ENCODE measurements at regions not wholly inside any gene's neighbourhood (a gene's known extent, or its start where the extent isn't known, plus 50 kb on each side); places are given as distances from the start of the nearest gene placed in this dataset.

GRCh38 chr10:29853913-29854312, 205.5 kb downstream of the JCAD start:
- Histone ChIP-seq H3K36me3 (ENCODE audit: control insufficient read depth in 2 of 2, insufficient read depth in 1 of 2, low read length in 2 of 2) (no peaks in the 10 kb centered on the region), H3K27ac (ENCODE audit: extremely low read depth, low read depth, low read length) (no peak overlapping the region), H3K4me3 (ENCODE audit: low read depth, low read length) (no peak overlapping the region), H3K9me3 (ENCODE audit: control insufficient read depth, insufficient read depth, low read depth, low read length) (no peaks in the 10 kb centered on the region), H3K4me1 (ENCODE audit: control insufficient read depth, insufficient read depth, low read length) (0 out of 2 replicates have a peak, but pooled peaks cover 2% of the 10 kb centered on the region)
- TF ChIP-seq ZNF785 (tag by site-specific recombination; IDR thresholded peaks at IDR 0.05) (no peak), ZNF624 (tag by site-specific recombination; IDR thresholded peaks at IDR 0.05) (no peak), ZNF354C (tag by site-specific recombination; IDR thresholded peaks at IDR 0.05; ENCODE audit: borderline replicate concordance, low read depth) (no peak), ZNF626 (tag by site-specific recombination; IDR thresholded peaks at IDR 0.05) (no peak), KLF7 (tag by site-specific recombination; IDR thresholded peaks at IDR 0.05; ENCODE audit: borderline replicate concordance) (no peak), ZNF837 (tag by site-specific recombination; IDR thresholded peaks at IDR 0.05) (no peak), ZNF16 (tag by site-specific recombination; IDR thresholded peaks at IDR 0.05; ENCODE audit: low read depth) (no peak), KLF10 (tag by site-specific recombination; IDR thresholded peaks at IDR 0.05) (no peak), ZFP37 (tag by site-specific recombination; IDR thresholded peaks at IDR 0.05) (no peak)
- TF ChIP-seq, protein P1, sequence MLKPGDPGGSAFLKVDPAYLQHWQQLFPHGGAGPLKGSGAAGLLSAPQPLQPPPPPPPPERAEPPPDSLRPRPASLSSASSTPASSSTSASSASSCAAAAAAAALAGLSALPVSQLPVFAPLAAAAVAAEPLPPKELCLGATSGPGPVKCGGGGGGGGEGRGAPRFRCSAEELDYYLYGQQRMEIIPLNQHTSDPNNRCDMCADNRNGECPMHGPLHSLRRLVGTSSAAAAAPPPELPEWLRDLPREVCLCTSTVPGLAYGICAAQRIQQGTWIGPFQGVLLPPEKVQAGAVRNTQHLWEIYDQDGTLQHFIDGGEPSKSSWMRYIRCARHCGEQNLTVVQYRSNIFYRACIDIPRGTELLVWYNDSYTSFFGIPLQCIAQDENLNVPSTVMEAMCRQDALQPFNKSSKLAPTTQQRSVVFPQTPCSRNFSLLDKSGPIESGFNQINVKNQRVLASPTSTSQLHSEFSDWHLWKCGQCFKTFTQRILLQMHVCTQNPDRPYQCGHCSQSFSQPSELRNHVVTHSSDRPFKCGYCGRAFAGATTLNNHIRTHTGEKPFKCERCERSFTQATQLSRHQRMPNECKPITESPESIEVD (tag by site-specific recombination; IDR thresholded peaks at IDR 0.05), result no peak
- TF ChIP-seq, protein P2, sequence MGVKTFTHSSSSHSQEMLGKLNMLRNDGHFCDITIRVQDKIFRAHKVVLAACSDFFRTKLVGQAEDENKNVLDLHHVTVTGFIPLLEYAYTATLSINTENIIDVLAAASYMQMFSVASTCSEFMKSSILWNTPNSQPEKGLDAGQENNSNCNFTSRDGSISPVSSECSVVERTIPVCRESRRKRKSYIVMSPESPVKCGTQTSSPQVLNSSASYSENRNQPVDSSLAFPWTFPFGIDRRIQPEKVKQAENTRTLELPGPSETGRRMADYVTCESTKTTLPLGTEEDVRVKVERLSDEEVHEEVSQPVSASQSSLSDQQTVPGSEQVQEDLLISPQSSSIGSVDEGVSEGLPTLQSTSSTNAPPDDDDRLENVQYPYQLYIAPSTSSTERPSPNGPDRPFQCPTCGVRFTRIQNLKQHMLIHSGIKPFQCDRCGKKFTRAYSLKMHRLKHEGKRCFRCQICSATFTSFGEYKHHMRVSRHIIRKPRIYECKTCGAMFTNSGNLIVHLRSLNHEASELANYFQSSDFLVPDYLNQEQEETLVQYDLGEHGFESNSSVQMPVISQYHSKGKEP (tag by site-specific recombination; IDR thresholded peaks at IDR 0.05), result no peak
- TF ChIP-seq, protein P3, sequence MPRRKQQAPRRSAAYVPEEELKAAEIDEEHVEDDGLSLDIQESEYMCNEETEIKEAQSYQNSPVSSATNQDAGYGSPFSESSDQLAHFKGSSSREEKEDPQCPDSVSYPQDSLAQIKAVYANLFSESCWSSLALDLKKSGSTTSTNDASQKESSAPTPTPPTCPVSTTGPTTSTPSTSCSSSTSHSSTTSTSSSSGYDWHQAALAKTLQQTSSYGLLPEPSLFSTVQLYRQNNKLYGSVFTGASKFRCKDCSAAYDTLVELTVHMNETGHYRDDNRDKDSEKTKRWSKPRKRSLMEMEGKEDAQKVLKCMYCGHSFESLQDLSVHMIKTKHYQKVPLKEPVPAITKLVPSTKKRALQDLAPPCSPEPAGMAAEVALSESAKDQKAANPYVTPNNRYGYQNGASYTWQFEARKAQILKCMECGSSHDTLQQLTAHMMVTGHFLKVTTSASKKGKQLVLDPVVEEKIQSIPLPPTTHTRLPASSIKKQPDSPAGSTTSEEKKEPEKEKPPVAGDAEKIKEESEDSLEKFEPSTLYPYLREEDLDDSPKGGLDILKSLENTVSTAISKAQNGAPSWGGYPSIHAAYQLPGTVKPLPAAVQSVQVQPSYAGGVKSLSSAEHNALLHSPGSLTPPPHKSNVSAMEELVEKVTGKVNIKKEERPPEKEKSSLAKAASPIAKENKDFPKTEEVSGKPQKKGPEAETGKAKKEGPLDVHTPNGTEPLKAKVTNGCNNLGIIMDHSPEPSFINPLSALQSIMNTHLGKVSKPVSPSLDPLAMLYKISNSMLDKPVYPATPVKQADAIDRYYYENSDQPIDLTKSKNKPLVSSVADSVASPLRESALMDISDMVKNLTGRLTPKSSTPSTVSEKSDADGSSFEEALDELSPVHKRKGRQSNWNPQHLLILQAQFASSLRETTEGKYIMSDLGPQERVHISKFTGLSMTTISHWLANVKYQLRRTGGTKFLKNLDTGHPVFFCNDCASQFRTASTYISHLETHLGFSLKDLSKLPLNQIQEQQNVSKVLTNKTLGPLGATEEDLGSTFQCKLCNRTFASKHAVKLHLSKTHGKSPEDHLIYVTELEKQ (tag by site-specific recombination; IDR thresholded peaks at IDR 0.05; ENCODE audit: borderline replicate concordance), result no peak
- CTCF ChIA-PET, result no interaction called here
- POLR2A ChIA-PET, result no interaction called here

- TF ChIP-seq ZNF266 (tag by site-specific recombination; IDR thresholded peaks at IDR 0.05; ENCODE audit: low read depth) (no peak), ZNF169 (tag by site-specific recombination; IDR thresholded peaks at IDR 0.05) (no peak), KLF16 (tag by site-specific recombination; IDR thresholded peaks at IDR 0.05) (no peak), ZNF776 (tag by site-specific recombination; IDR thresholded peaks at IDR 0.05; ENCODE audit: borderline replicate concordance) (no peak), ZNF677 (tag by site-specific recombination; IDR thresholded peaks at IDR 0.05) (no peak)
- TF ChIP-seq, protein P3 (tag by site-specific recombination; IDR thresholded peaks at IDR 0.05; ENCODE audit: borderline replicate concordance), result no peak
- TF ChIP-seq, protein P4, sequence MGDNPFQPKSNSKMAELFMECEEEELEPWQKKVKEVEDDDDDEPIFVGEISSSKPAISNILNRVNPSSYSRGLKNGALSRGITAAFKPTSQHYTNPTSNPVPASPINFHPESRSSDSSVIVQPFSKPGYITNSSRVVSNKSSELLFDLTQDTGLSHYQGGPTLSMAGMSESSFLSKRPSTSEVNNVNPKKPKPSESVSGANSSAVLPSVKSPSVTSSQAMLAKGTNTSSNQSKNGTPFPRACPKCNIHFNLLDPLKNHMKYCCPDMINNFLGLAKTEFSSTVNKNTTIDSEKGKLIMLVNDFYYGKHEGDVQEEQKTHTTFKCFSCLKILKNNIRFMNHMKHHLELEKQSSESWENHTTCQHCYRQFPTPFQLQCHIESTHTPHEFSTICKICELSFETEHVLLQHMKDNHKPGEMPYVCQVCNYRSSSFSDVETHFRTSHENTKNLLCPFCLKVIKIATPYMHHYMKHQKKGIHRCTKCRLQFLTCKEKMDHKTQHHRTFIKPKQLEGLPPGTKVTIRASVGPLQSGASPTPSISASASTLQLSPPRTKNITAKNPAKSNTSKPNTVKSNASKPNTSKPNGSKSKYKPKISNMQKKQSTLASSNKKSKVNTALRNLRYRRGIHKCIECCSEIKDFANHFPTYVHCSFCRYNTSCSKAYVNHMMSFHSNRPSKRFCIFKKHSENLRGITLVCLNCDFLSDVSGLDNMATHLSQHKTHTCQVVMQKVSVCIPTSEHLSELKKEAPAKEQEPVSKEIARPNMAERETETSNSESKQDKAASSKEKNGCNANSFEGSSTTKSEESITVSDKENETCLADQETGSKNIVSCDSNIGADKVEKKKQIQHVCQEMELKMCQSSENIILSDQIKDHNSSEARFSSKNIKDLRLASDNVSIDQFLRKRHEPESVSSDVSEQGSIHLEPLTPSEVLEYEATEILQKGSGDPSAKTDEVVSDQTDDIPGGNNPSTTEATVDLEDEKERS (tag by site-specific recombination; IDR thresholded peaks at IDR 0.05), result no peak
- Histone ChIP-seq H3K4me3 (ENCODE audit: low read depth, low read length) (no peak overlapping the region), H3K27ac (ENCODE audit: extremely low read depth, low read depth, low read length) (no peak overlapping the region), H3K36me3 (ENCODE audit: control insufficient read depth in 2 of 2, insufficient read depth in 1 of 2, low read length in 2 of 2) (no peaks in the 10 kb centered on the region), H3K4me1 (ENCODE audit: control insufficient read depth, insufficient read depth, low read length) (no peaks in the 10 kb centered on the region), H3K9me3 (ENCODE audit: control insufficient read depth, insufficient read depth, low read depth, low read length) (no peaks in the 10 kb centered on the region)
- ChIA-PET POLR2A (no interaction called here), CTCF (no interaction called here)
Observed at GRCh38 chr10:29851241-29851640, 208.1 kb downstream of the JCAD start.
